Neural crest cell (in vitro differentiated cells): ENCODE measurements at regions not wholly inside any gene's neighbourhood (a gene's known extent, or its start where the extent isn't known, plus 50 kb on each side); places are given as distances from the start of the nearest gene placed in this dataset.

ENCODE experiments used
- DNase-seq: peaks from one replicate; pipeline ENCODE4 v3.0.0; 2021; ENCODE audit warnings: low read depth, mixed read lengths, low spot score
- H3K27ac Mint-ChIP-seq: one replicate; pipeline ENCODE4 v1.8.0; 2021; ENCODE audit warnings: mild to moderate bottlenecking, mixed read lengths; ENCODE audit not compliant: unreplicated experiment
- H3K27me3 Mint-ChIP-seq: 2 replicates; pipeline ENCODE4 v1.8.0; 2021; ENCODE audit warnings: low read depth, mild to moderate bottlenecking, mixed read lengths
- H3K36me3 Mint-ChIP-seq: 2 replicates; pipeline ENCODE4 v1.8.0; 2021; ENCODE audit warnings: low read depth, mild to moderate bottlenecking, mixed read lengths
- H3K4me1 Mint-ChIP-seq: 2 replicates; pipeline ENCODE4 v1.8.0; 2021; ENCODE audit warnings: mixed read lengths
- H3K4me3 Mint-ChIP-seq: one replicate; pipeline ENCODE4 v1.8.0; 2021; ENCODE audit warnings: mild to moderate bottlenecking, mixed read lengths
- H3K9me3 Mint-ChIP-seq: 2 replicates; pipeline ENCODE4 v1.8.0; 2021; ENCODE audit warnings: mixed read lengths
- TF ChIP-seq, protein P1 (sequence below): fragments of 200-600 bp; sonication (generic); conservative IDR thresholded peaks from 2 replicates; pipeline ENCODE4 v1.5.0; 2021; ENCODE audit warnings: antibody characterized with exemption, mild to moderate bottlenecking

DNA sequence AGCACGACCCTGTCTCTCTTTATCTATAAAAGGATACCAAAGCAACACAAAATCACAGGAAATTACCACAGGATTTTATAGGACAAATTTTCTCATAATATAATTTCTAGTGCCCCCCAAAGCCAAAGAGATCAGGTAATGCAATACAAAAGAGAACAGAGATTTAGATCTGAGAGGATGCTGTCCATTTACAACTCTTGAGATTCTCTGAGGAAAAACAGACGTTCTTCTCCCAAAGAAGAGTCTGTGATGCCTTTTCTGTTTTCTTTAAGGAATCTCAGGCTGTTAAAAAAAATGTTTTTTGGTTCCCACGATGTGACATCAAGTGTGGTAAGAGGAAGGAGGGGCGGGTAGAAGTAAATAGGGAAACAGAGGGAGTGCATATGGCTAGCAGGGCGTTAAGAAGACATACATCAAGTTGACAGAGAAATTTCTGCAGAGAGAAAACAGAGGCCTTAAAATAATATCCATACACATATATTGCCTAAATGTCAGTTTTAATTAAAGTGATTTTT lies 274.7 kb downstream of the YTHDC2 start:
- H3K4me1 Mint-ChIP-seq: peaks cover 22% of the 10 kb centered on the region
- H3K4me3 Mint-ChIP-seq: no peak overlapping the region
- no peaks in the 10 kb centered on the region for H3K36me3 Mint-ChIP-seq
- H3K27me3 Mint-ChIP-seq: peaks cover 2% of the 10 kb centered on the region
- peaks cover 3% of the 10 kb centered on the region for H3K9me3 Mint-ChIP-seq
- peak overlapping the region; percentile 7 for H3K27ac Mint-ChIP-seq
- no peak for DNase-seq
- TF ChIP-seq, protein P1, sequence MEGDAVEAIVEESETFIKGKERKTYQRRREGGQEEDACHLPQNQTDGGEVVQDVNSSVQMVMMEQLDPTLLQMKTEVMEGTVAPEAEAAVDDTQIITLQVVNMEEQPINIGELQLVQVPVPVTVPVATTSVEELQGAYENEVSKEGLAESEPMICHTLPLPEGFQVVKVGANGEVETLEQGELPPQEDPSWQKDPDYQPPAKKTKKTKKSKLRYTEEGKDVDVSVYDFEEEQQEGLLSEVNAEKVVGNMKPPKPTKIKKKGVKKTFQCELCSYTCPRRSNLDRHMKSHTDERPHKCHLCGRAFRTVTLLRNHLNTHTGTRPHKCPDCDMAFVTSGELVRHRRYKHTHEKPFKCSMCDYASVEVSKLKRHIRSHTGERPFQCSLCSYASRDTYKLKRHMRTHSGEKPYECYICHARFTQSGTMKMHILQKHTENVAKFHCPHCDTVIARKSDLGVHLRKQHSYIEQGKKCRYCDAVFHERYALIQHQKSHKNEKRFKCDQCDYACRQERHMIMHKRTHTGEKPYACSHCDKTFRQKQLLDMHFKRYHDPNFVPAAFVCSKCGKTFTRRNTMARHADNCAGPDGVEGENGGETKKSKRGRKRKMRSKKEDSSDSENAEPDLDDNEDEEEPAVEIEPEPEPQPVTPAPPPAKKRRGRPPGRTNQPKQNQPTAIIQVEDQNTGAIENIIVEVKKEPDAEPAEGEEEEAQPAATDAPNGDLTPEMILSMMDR: no peak

- H3K4me1 Mint-ChIP-seq: peaks cover 22% of the 10 kb centered on the region
- no peak overlapping the region for H3K27ac Mint-ChIP-seq
- TF ChIP-seq, protein P1: no peak
- H3K4me3 Mint-ChIP-seq: no peak overlapping the region
- DNase-seq: no peak
- H3K36me3 Mint-ChIP-seq: no peaks in the 10 kb centered on the region
- peaks cover 3% of the 10 kb centered on the region for H3K9me3 Mint-ChIP-seq
- H3K27me3 Mint-ChIP-seq: peaks cover 2% of the 10 kb centered on the region
Measured at GRCh38 chr5:113789769-113790168, 276.3 kb downstream of the YTHDC2 start.

- Mint-ChIP-seq H3K9me3 (peaks cover 3% of the 10 kb centered on the region), H3K4me1 (peaks cover 17% of the 10 kb centered on the region), H3K4me3 (no peak overlapping the region), H3K27me3 (peaks cover 4% of the 10 kb centered on the region), H3K27ac (no peak overlapping the region), H3K36me3 (no peaks in the 10 kb centered on the region)
- TF ChIP-seq, protein P1: no peak
- no peak for DNase-seq
Measured at GRCh38 chr5:113792806-113793205, 279.3 kb downstream of the YTHDC2 start.

DNA sequence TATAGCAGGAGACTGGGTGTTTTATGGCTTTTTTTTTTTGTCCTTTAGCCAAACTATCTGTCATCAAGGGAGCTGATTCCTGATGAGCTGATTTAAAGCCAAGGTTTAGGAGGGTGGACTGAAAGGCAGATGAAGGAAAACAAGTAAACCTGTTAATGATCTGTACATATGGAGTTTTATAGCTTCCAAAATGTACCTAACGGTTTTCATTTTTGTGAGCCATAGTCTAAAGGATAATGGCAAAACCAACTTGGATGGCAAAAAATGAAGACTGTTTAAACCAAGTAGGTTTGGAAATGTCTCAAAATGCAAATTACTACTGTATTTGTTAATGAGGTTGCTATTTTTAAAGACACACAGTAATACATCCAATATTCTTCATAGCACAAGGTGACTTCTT lies 281.5 kb downstream of the YTHDC2 start:
- H3K27me3 Mint-ChIP-seq: peaks cover 4% of the 10 kb centered on the region
- H3K4me1 Mint-ChIP-seq: peaks cover 12% of the 10 kb centered on the region
- H3K36me3 Mint-ChIP-seq: no peaks in the 10 kb centered on the region
- H3K4me3 Mint-ChIP-seq: no peak overlapping the region
- H3K9me3 Mint-ChIP-seq: peaks cover 3% of the 10 kb centered on the region
- no peak overlapping the region for H3K27ac Mint-ChIP-seq
- TF ChIP-seq, protein P1: no peak
- no peak for DNase-seq

GRCh38 chr5:113800686-113801085 lies 287.2 kb downstream of the YTHDC2 start:
- Mint-ChIP-seq H3K4me3 (no peak overlapping the region), H3K4me1 (peaks cover 3% of the 10 kb centered on the region), H3K27ac (no peak overlapping the region), H3K27me3 (peaks cover 2% of the 10 kb centered on the region), H3K9me3 (no peaks in the 10 kb centered on the region), H3K36me3 (no peaks in the 10 kb centered on the region)
- DNase-seq: no peak
- TF ChIP-seq, protein P1: no peak

- TF ChIP-seq, protein P1: no peak
- peaks cover 30% of the 10 kb centered on the region for H3K4me1 Mint-ChIP-seq
- H3K27me3 Mint-ChIP-seq: no peaks in the 10 kb centered on the region
Measured at GRCh38 chr5:113804264-113804663, 290.8 kb downstream of the YTHDC2 start.

More at GRCh38 chr5:113804264-113804663, 290.8 kb downstream of the YTHDC2 start:
- no peak overlapping the region for H3K27ac Mint-ChIP-seq
- no peaks in the 10 kb centered on the region for H3K36me3 Mint-ChIP-seq
- H3K4me3 Mint-ChIP-seq: no peak overlapping the region
- no peak for DNase-seq
- H3K9me3 Mint-ChIP-seq: no peaks in the 10 kb centered on the region
